ENCODE measurements at regions not wholly inside any gene's neighbourhood (a gene's known extent, or its start where the extent isn't known, plus 50 kb on each side); places are given as distances from the start of the nearest gene placed in this dataset.
"Not testable (repeated sequence)": the region's sequence is repeated elsewhere in the genome, so short reads cannot be mapped to it uniquely, and the experiment has no call there.

- not testable (repeated sequence) for H3K27me3 ChIP-seq; DNase-seq (ENCODE audit: low read depth in 1 of 2, low spot score in 1 of 2); H3K4me1 ChIP-seq (ENCODE audit: low read depth); H3K9me3 ChIP-seq (ENCODE audit: low read depth); H3K4me3 ChIP-seq; H3K36me3 ChIP-seq; H3K27ac ChIP-seq
Observed at GRCh38 chr2:87583370-87583769, 164.5 kb upstream of the PLGLB2 start.

- H3K36me3 ChIP-seq; H3K9me3 ChIP-seq (ENCODE audit: low read depth); H3K4me1 ChIP-seq (ENCODE audit: low read depth); H3K27me3 ChIP-seq; H3K4me3 ChIP-seq: not testable (repeated sequence)
- DNase-seq (ENCODE audit: low read depth in 1 of 2, low spot score in 1 of 2), result peak in 1 of 2 donors; percentile 0
- H3K27ac ChIP-seq, result peak overlapping the region; percentile 80
Observed at GRCh38 chr2:87583803-87584202, 164.1 kb upstream of the PLGLB2 start.

DNA sequence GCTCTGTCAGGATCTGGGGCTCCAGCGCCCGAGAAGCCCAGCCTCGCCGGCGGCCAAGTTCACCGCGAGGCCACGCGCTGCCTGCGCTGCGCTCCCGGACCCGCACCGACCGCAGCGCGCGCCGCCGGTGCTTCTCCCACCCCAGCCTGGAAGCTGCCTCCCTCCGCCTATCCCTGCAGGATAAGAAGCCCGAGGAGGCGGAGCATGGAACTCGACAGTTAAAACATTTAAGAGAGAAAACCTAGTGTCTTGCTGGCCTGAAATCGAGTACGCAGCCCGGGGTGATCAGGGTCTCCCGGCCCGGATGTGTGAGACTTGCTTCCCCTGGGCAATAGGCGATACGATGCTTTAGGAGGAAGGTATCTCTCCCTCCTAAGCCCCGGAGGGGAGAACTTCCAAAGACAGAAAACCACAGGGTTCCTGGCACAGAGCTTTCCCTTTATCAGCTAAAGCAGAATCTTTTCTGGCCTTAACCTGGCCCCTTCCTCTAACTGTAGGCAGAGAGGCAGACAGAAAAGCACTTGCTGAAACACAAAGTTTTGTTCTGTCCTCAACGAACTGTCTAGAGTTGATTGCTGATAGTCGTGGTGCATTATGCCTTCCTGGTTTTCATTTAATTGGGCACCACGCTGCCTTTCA is 163.5 kb upstream of the PLGLB2 start:
- H3K27me3 ChIP-seq; H3K4me3 ChIP-seq; H3K9me3 ChIP-seq (ENCODE audit: low read depth); H3K36me3 ChIP-seq; H3K4me1 ChIP-seq (ENCODE audit: low read depth): not testable (repeated sequence)
- peak overlapping the region; percentile 80 for H3K27ac ChIP-seq
- peak; percentile 56 to 65 for DNase-seq (ENCODE audit: low read depth in 1 of 2, low spot score in 1 of 2)

- H3K27me3 ChIP-seq, H3K4me3 ChIP-seq: not testable (repeated sequence)
Observed at GRCh38 chr2:87587934-87588333, 160.0 kb upstream of the PLGLB2 start.

DNA sequence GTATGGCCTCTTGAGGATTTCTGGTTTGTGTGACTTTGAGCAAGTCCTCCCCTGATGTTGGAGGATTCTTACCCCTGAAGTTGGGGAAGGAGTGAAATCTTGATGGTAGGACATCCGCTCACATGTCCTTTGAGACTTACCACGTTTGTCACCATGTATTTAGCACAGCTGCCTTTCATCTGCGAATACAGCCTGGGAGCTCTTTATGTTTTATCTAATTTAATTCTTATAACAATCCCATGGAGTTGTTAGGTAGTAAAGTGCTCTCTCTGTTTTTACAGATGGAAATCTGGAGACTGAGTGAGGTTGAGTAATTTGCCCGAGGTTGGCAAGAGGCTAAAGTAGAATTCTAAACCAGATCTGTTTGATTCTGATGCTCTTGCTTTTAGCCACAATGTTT is 154.9 kb upstream of the PLGLB2 start:
- not testable (repeated sequence) for H3K36me3 ChIP-seq; H3K4me1 ChIP-seq (ENCODE audit: low read depth); H3K9me3 ChIP-seq (ENCODE audit: low read depth); H3K27me3 ChIP-seq; DNase-seq (ENCODE audit: low read depth in 1 of 2, low spot score in 1 of 2); H3K27ac ChIP-seq; H3K4me3 ChIP-seq

More at GRCh38 chr2:87587934-87588333, 160.0 kb upstream of the PLGLB2 start:
- H3K36me3 ChIP-seq; H3K9me3 ChIP-seq (ENCODE audit: low read depth); DNase-seq (ENCODE audit: low read depth in 1 of 2, low spot score in 1 of 2); H3K4me1 ChIP-seq (ENCODE audit: low read depth); H3K27ac ChIP-seq: not testable (repeated sequence)

DNA sequence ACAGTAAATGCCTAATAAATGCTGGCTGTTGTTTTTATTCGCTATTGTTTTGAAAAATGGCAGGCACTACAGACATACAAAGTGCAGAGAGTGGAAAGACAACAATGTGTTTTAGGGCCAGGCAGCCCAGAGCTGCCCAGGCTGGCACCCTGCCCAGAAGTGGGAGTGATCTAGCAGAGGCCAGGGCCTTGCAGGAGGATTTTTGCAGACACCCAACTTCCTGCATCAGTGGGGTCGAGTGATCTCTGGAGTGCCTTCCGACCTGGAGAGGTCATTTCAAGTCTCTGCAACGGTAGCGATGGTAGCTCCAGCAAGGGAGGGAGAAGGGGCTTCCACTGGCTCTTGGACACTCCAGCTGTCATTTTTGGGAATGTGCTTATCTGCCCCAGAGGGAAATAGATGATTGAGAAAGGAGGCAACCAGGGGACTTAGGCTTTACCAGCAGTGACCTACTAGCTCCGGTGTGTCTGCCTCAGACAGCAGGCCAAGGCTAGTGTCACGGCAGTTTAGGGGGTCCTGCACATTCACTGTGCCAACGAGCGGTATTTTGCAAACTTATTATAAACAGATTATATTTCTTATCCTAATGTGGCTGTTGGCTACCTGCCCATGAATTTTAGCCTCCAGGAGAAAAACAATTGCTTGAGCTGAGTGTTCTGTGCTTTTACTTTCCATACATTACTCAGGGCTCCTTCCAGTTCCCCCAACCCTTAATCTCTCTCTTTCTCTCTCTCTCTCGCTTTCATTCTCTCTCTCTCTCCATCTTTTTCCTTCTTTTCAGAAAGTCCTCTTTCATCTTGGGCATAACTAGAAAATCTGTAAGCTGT is 153.9 kb upstream of the PLGLB2 start:
- H3K4me3 ChIP-seq; H3K27me3 ChIP-seq; H3K4me1 ChIP-seq (ENCODE audit: low read depth); H3K9me3 ChIP-seq (ENCODE audit: low read depth); H3K36me3 ChIP-seq: not testable (repeated sequence)
- DNase-seq (ENCODE audit: low read depth in 1 of 2, low spot score in 1 of 2), result peak; percentile 54 to 72
- H3K27ac ChIP-seq, result peak overlapping the region; percentile 92

DNA sequence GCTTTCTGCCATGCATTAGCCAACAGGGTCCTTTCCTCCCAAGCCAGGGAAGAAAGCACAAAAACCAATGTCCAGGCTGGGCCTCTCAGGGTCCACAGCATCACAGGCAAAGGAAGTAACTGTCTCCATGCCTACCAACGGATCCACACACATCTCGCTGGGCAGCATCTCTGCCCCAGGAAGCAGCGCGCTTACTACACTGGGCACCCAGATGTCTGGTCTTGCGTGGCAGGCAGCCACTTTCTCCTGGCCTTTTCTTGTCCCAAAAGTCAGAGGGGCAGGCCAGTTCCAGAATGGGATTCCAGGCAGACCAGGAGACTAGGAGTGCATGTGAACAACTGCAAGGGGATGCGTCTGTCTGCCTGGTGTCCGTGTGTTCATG is 153.3 kb upstream of the PLGLB2 start:
- H3K4me1 ChIP-seq (ENCODE audit: low read depth); H3K27me3 ChIP-seq; H3K4me3 ChIP-seq; H3K36me3 ChIP-seq; H3K9me3 ChIP-seq (ENCODE audit: low read depth): not testable (repeated sequence)
- peak in 1 of 2 donors; percentile 10 for DNase-seq (ENCODE audit: low read depth in 1 of 2, low spot score in 1 of 2)
- H3K27ac ChIP-seq, result peak overlapping the region; percentile 92

DNA sequence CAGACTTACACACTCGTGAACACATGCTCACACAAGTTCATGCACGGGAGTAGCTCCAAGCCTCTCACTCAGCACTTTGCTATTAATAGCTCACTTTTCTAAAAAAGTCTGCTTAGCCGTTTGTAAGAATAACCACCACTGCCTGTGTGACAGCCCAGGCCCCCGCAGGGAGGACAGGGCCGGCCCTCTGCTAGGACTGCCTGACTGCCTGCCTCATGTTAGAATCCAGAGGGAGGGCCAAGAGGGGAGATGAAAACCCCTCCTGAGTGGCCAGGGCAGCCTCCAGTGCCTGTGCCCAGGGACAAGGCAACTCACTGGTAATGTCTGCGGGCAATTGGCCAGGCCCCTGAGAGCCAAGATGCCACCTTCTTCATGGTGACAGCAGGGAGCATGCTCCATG is 152.9 kb upstream of the PLGLB2 start:
- H3K27ac ChIP-seq, result peak overlapping the region; percentile 92
- peak; percentile 12 to 73 for DNase-seq (ENCODE audit: low read depth in 1 of 2, low spot score in 1 of 2)
- not testable (repeated sequence) for H3K4me1 ChIP-seq (ENCODE audit: low read depth); H3K27me3 ChIP-seq; H3K9me3 ChIP-seq (ENCODE audit: low read depth); H3K4me3 ChIP-seq; H3K36me3 ChIP-seq

DNA sequence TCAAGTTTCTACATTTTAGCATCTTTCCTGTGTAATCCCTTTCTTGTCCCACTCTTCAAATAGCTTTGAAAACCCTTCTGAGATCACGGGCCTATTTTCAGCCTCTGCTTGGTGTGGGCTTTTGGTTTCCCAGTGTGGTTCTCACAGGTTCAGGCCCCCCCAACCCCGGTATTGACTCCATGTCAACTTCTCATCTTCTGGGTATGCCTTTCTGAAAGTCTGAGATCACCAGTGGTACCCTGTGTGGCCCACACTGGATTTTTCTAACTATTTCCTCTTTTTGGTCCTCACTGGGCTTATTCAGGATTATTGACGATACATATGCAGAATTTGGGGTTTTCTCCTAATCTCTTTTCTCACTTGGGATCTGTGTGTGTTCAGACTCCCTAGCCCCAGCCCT is 146.9 kb upstream of the PLGLB2 start:
- H3K9me3 ChIP-seq (ENCODE audit: low read depth); DNase-seq (ENCODE audit: low read depth in 1 of 2, low spot score in 1 of 2): not testable (repeated sequence)

DNA sequence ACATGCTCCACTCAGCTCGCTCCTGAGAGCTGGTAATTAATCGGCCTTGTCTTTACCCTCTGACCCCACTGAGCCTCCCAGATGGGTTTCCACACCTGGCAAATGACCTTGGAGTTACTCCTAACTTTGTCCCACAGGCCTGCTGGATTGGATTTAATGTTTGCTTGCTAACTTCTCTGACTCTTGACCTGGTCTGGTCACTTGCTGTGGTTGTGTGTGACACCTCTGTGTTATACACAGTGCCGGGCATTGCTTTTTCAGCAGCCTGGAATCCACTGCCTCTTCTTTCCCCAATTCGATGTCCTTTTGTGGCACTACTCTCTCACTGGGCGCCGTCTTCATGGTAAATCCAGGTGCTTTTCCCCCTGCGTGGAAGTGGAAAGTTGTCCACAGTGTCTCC is 145.8 kb upstream of the PLGLB2 start:
- H3K4me1 ChIP-seq (ENCODE audit: low read depth); DNase-seq (ENCODE audit: low read depth in 1 of 2, low spot score in 1 of 2): not testable (repeated sequence)

More for the DNA sequence above, 146.9 kb upstream of the PLGLB2 start:
- not testable (repeated sequence) for H3K4me3 ChIP-seq; H3K36me3 ChIP-seq; H3K27me3 ChIP-seq; H3K4me1 ChIP-seq (ENCODE audit: low read depth); H3K27ac ChIP-seq

GRCh38 chr2:87602728-87603127 is 145.2 kb upstream of the PLGLB2 start:
- not testable (repeated sequence) for H3K4me1 ChIP-seq (ENCODE audit: low read depth); H3K4me3 ChIP-seq; DNase-seq (ENCODE audit: low read depth in 1 of 2, low spot score in 1 of 2); H3K27me3 ChIP-seq; H3K27ac ChIP-seq; H3K9me3 ChIP-seq (ENCODE audit: low read depth); H3K36me3 ChIP-seq

More for the DNA sequence above, 145.8 kb upstream of the PLGLB2 start:
- not testable (repeated sequence) for H3K27ac ChIP-seq; H3K9me3 ChIP-seq (ENCODE audit: low read depth); H3K4me3 ChIP-seq; H3K27me3 ChIP-seq; H3K36me3 ChIP-seq

DNA sequence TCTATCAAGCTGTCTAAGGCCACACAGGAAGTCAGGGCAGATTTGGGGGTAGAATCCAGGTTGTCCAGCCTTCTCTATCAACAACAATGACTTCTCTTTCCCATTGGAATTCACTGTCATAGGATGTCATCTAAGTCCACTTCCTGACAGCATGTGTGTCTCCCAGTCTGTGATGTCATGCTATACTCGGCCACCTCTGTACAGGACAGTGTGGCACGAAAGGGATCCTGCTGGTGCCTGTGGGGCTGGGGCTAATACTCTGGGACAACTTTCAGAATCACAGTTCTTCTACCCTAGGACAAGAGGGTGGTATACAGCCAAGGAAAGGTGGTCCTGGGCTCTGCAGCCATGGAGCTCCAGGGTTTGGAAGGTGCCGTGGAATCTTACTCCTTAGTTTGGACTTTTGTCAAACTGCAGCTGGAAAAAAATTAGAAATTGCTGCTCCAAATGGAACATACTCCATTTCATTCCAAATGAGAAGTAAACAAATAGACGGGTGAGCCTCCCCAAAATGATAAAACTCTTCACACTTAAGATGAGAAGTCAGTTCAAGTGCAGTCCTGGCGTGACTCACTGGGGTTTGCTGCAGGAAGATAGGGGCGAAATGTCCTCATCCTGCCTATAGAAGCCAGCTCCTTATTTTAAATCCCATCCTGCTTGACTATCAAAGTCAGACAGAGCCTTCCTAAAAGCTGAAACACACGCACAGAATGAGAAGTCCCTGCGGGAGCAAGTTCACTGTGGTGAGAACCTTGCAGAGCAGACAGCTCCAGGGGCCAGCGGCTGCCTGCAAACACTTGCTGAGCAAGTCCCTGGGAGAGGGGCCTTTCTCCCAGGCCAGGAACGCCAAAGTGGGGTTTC is 144.2 kb upstream of the PLGLB2 start:
- H3K27me3 ChIP-seq; H3K4me3 ChIP-seq; H3K4me1 ChIP-seq (ENCODE audit: low read depth); H3K36me3 ChIP-seq; H3K9me3 ChIP-seq (ENCODE audit: low read depth): not testable (repeated sequence)
- DNase-seq (ENCODE audit: low read depth in 1 of 2, low spot score in 1 of 2), result peak; percentile 19 to 42
- H3K27ac ChIP-seq, result peak overlapping the region; percentile 69

DNA sequence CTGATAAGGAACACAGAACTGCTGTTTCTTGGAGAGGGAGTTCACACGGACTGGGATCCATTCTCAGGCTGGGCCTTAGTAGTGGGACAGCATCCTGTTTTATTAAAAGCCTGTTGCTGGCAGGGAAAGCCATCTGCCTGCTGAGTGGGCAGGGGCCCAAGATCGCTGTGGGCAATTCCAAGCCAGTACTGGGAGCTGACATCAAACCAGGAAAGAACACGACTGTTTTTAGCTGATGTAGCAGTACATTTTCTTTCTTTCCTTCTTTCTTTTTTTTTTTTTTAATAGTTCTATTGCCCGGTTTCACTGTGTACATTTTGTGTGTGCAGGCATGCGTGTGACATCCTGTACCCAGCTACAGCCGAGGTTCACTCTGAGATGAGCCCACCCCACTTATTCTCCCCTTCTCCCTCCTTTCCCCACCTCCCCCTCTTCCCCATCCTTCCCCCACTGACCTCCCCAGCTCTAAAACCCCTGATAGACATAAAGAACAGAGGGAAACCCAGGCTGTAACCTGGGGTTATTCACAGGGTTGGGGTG is 143.5 kb upstream of the PLGLB2 start:
- not testable (repeated sequence) for H3K9me3 ChIP-seq (ENCODE audit: low read depth); H3K36me3 ChIP-seq; H3K27me3 ChIP-seq; H3K4me1 ChIP-seq (ENCODE audit: low read depth); H3K4me3 ChIP-seq
- peak in 1 of 2 donors; percentile 52 for DNase-seq (ENCODE audit: low read depth in 1 of 2, low spot score in 1 of 2)
- peak overlapping the region; percentile 69 for H3K27ac ChIP-seq
